Endodermal cell (in vitro differentiated cells): ENCODE measurements at regions not wholly inside any gene's neighbourhood (a gene's known extent, or its start where the extent isn't known, plus 50 kb on each side); places are given as distances from the start of the nearest gene placed in this dataset.
A peak's percentile ranks its signal among the peaks of the same experiment; 100 is the strongest.

Experiments
- DNase-seq: peaks from one replicate; pipeline ENCODE4 v3.0.0-alpha.2; 2017
- H3K27ac ChIP-seq: 2 replicates; pipeline ENCODE4 v1.5.1; 2013; ENCODE audit warnings: mild to moderate bottlenecking, low read depth, low read length, moderate library complexity
- H3K27me3 ChIP-seq: 2 replicates; pipeline ENCODE4 v1.6.1; 2013; ENCODE audit warnings: mild to moderate bottlenecking, low read length, moderate library complexity; ENCODE audit not compliant: insufficient read depth, control insufficient read depth, poor library complexity, severe bottlenecking
- H3K36me3 ChIP-seq: 2 replicates; pipeline ENCODE4 v1.7.0; 2013; ENCODE audit warnings: mild to moderate bottlenecking, low read length, moderate library complexity; ENCODE audit not compliant: control insufficient read depth, insufficient read depth
- H3K4me1 ChIP-seq: one replicate; pipeline ENCODE4 v1.7.0; 2013; ENCODE audit warnings: low read length; ENCODE audit not compliant: control insufficient read depth, insufficient read depth
- H3K4me3 ChIP-seq: 2 replicates; pipeline ENCODE4 v1.5.1; 2013; ENCODE audit warnings: mild to moderate bottlenecking, low read length, moderate library complexity
- H3K9ac ChIP-seq: 2 replicates; pipeline ENCODE4 v1.6.1; 2013; ENCODE audit warnings: mild to moderate bottlenecking, low read length, moderate library complexity; ENCODE audit not compliant: poor library complexity, severe bottlenecking; ENCODE audit errors: extremely low read depth
- H3K9me3 ChIP-seq: 2 replicates; pipeline ENCODE4 v1.6.1; 2013; ENCODE audit warnings: mild to moderate bottlenecking, low read length, moderate library complexity; ENCODE audit not compliant: control insufficient read depth
- H3K27ac Mint-ChIP-seq: 2 replicates; pipeline ENCODE4 v1.8.0; 2020; ENCODE audit warnings: mixed read lengths
- H3K27me3 Mint-ChIP-seq: 2 replicates; pipeline ENCODE4 v1.8.0; 2021; ENCODE audit warnings: mild to moderate bottlenecking, mixed read lengths; ENCODE audit not compliant: insufficient read depth
- H3K36me3 Mint-ChIP-seq: 2 replicates; pipeline ENCODE4 v1.8.0; 2020; ENCODE audit warnings: low read depth, mixed read lengths
- H3K4me1 Mint-ChIP-seq: 2 replicates; pipeline ENCODE4 v1.8.0; 2020; ENCODE audit warnings: mixed read lengths
- H3K4me3 Mint-ChIP-seq: 2 replicates; pipeline ENCODE4 v1.8.0; 2020; ENCODE audit warnings: mild to moderate bottlenecking, moderate library complexity, mixed read lengths
- H3K9me3 Mint-ChIP-seq: 2 replicates; pipeline ENCODE4 v1.8.0; 2020; ENCODE audit warnings: mild to moderate bottlenecking, mixed read lengths
- CTCF ChIP-seq: fragments of 200-600 bp; sonication (generic); conservative IDR thresholded peaks from 2 replicates; pipeline ENCODE4 v1.5.0; 2021; ENCODE audit warnings: antibody characterized with exemption, mild to moderate bottlenecking
- WGBS, 2 experiments: methylation state at CpG; one replicate each; pipeline versions ENCODE4 v1.1.5 to v1.1.7; 2013; ENCODE audit warnings: missing lambda C conversion rate in 2 of 2, mixed read lengths in 1 of 2; ENCODE audit not compliant: insufficient coverage in 1 of 2, insufficient read length in 1 of 2; 5-methylcytosine and 5-hydroxymethylcytosine counted together

GRCh38 chr10:28733245-28733644 is 55.9 kb downstream of the BAMBI start:
- no peaks in the 10 kb centered on the region for H3K27me3 ChIP-seq
- H3K9me3 ChIP-seq = peaks cover 5% of the 10 kb centered on the region
- H3K27ac Mint-ChIP-seq = no peak overlapping the region
- H3K9ac ChIP-seq = no peak overlapping the region
- H3K27ac ChIP-seq = no peak overlapping the region
- H3K4me3 ChIP-seq = no peak overlapping the region
- no peak for DNase-seq
- H3K27me3 Mint-ChIP-seq = peaks cover 4% of the 10 kb centered on the region
- no peak for TF ChIP-seq CTCF
- H3K36me3 ChIP-seq = no peaks in the 10 kb centered on the region
- H3K4me1 Mint-ChIP-seq = peaks cover 22% of the 10 kb centered on the region
- H3K36me3 Mint-ChIP-seq = no peaks in the 10 kb centered on the region
- no peaks in the 10 kb centered on the region for H3K4me1 ChIP-seq
- no peak overlapping the region for H3K4me3 Mint-ChIP-seq
- H3K9me3 Mint-ChIP-seq = peaks cover 6% of the 10 kb centered on the region

GRCh38 chr10:28733647-28734046 is 56.3 kb downstream of the BAMBI start:
- Mint-ChIP-seq H3K36me3 (no peaks in the 10 kb centered on the region), H3K27me3 (peaks cover 8% of the 10 kb centered on the region), H3K4me1 (peaks cover 22% of the 10 kb centered on the region), H3K4me3 (no peak overlapping the region), H3K27ac (no peak overlapping the region), H3K9me3 (peaks cover 6% of the 10 kb centered on the region)
- Histone ChIP-seq H3K9me3 (peaks cover 5% of the 10 kb centered on the region), H3K9ac (no peak overlapping the region), H3K4me1 (no peaks in the 10 kb centered on the region), H3K27ac (no peak overlapping the region), H3K36me3 (no peaks in the 10 kb centered on the region), H3K4me3 (no peak overlapping the region), H3K27me3 (no peaks in the 10 kb centered on the region)
- TF ChIP-seq CTCF = no peak
- no peak for DNase-seq
- 78 to 89% methylated on average over 1 of the region's 1 CpG for WGBS, 2 experiments

- Mint-ChIP-seq H3K36me3 (no peaks in the 10 kb centered on the region), H3K27ac (no peak overlapping the region), H3K27me3 (peaks cover 15% of the 10 kb centered on the region), H3K4me3 (no peak overlapping the region), H3K4me1 (peaks cover 19% of the 10 kb centered on the region), H3K9me3 (peaks cover 6% of the 10 kb centered on the region)
- Histone ChIP-seq H3K4me3 (no peak overlapping the region), H3K27ac (no peak overlapping the region), H3K9ac (no peak overlapping the region), H3K4me1 (no peaks in the 10 kb centered on the region), H3K27me3 (no peaks in the 10 kb centered on the region), H3K9me3 (peaks cover 5% of the 10 kb centered on the region), H3K36me3 (no peaks in the 10 kb centered on the region)
- no peak for TF ChIP-seq CTCF
- peak; percentile 56 for DNase-seq
- 72 to 75% methylated on average over 3 to 4 of the region's 4 CpGs for WGBS, 2 experiments
Observed at GRCh38 chr10:28734938-28735759, 57.8 kb downstream of the BAMBI start.
